Fibroblast of lung (primary cell): ENCODE measurements at regions not wholly inside any gene's neighbourhood (a gene's known extent, or its start where the extent isn't known, plus 50 kb on each side); places are given as distances from the start of the nearest gene placed in this dataset.

Experiments used
- DNase-seq, 2 donors: peaks; one replicate each; pipeline versions ENCODE4 v3.0.0 to v3.0.0-alpha.2; 2010; ENCODE audit warnings: low read depth in 2 of 2
- H2AFZ ChIP-seq: 2 replicates; pipeline ENCODE4 v1.5.1; 2012; ENCODE audit warnings: low read length, control low read depth, inconsistent platforms
- H3K27ac ChIP-seq: 2 replicates; pipeline ENCODE4 v1.5.1; 2011; ENCODE audit warnings: low read length, control low read depth; ENCODE audit not compliant: insufficient read depth
- H3K27me3 ChIP-seq: 2 replicates; pipeline ENCODE4 v1.5.1; 2011; ENCODE audit warnings: mild to moderate bottlenecking, low read length; ENCODE audit not compliant: control insufficient read depth, insufficient read depth
- H3K36me3 ChIP-seq: 2 replicates; pipeline ENCODE4 v1.5.1; 2011; ENCODE audit warnings: low read length; ENCODE audit not compliant: control insufficient read depth, insufficient read depth
- H3K4me1 ChIP-seq: 2 replicates; pipeline ENCODE4 v1.5.1; 2011; ENCODE audit warnings: low read length; ENCODE audit not compliant: control insufficient read depth, insufficient read depth; ENCODE audit errors: extremely low read depth
- H3K4me2 ChIP-seq: 2 replicates; pipeline ENCODE4 v1.5.1; 2011; ENCODE audit warnings: low read length, control low read depth; ENCODE audit not compliant: insufficient read depth; ENCODE audit errors: extremely low read depth
- H3K4me3 ChIP-seq, 4 experiments: fragments of 200-600 bp in 1 of 4; sonication (generic) in 1 of 4; replicated peaks in 1 of 4; 2 replicates each; pipeline ENCODE4 v1.5.1; 2011 to 2016; ENCODE audit warnings: low read length in 4 of 4, low read depth in 3 of 4, mild to moderate bottlenecking in 3 of 4, control low read depth in 2 of 4, inconsistent platforms in 1 of 4, mixed read lengths in 1 of 4; ENCODE audit not compliant: insufficient read depth in 1 of 4; ENCODE audit errors: control extremely low read depth in 1 of 4
- H3K79me2 ChIP-seq: 2 replicates; pipeline ENCODE4 v1.5.1; 2012; ENCODE audit warnings: mild to moderate bottlenecking, low read length, inconsistent platforms; ENCODE audit not compliant: control insufficient read depth, insufficient read depth
- H3K9ac ChIP-seq: 2 replicates; pipeline ENCODE4 v1.5.1; 2011; ENCODE audit warnings: mild to moderate bottlenecking, low read length, control low read depth; ENCODE audit not compliant: insufficient read depth
- H3K9me3 ChIP-seq: 2 replicates; pipeline ENCODE4 v1.5.1; 2012; ENCODE audit warnings: low read depth, low read length; ENCODE audit not compliant: control insufficient read depth, insufficient read depth
- H4K20me1 ChIP-seq: 2 replicates; pipeline ENCODE4 v1.5.1; 2011; ENCODE audit warnings: low read length; ENCODE audit not compliant: control insufficient read depth, insufficient read depth; ENCODE audit errors: extremely low read depth
- EZH2 ChIP-seq: IDR thresholded peaks from 2 replicates; pipeline ENCODE4 v1.5.1; 2012; ENCODE audit warnings: low read length, control low read depth, mild to moderate bottlenecking; ENCODE audit errors: missing control alignments
- TF ChIP-seq, protein P1 (sequence below), 2 donors: IDR thresholded peaks in 1 of 2; conservative IDR thresholded peaks in 1 of 2; 1 replicate in 1 of 2; 2 replicates in 1 of 2; pipeline ENCODE4 v1.5.1; 2011 to 2012; ENCODE audit warnings: low read length in 2 of 2, control low read depth in 1 of 2, inconsistent platforms in 1 of 2, low read depth in 1 of 2, mild to moderate bottlenecking in 1 of 2

DNA sequence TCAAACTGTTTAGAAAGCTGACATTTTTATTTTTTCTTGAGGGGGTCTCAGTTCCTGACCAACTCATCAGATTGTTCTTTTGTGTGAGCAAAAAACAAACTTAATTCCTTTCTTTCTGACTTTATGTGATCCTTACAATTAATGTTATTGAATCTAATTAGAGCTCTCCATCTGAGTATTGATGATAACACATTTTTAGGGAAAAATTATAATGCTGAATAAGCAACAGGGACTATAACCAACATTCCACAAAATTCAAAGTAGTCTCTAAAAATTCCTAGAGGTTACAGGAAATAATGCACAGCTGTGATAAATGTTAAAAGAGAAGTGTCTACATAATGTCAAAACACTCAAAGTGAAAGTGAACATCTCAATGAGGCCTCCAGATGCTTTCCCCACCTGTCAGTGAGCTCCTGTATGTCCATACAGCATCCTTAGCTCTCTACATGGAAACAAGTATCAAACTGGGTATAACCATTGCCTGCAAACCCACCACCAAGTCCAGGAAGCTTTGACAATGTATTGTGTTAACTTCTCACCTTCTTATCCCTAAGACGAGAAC, 786.0 kb upstream of the SLC39A10 start:
- H3K4me3 ChIP-seq, result no peak overlapping the region
- H3K79me2 ChIP-seq, result no peaks in the 10 kb centered on the region
- no peak overlapping the region for H2AFZ ChIP-seq
- H3K27me3 ChIP-seq, result no peaks in the 10 kb centered on the region
- no peak for DNase-seq
- no peak overlapping the region for H3K4me2 ChIP-seq
- TF ChIP-seq, protein P1, sequence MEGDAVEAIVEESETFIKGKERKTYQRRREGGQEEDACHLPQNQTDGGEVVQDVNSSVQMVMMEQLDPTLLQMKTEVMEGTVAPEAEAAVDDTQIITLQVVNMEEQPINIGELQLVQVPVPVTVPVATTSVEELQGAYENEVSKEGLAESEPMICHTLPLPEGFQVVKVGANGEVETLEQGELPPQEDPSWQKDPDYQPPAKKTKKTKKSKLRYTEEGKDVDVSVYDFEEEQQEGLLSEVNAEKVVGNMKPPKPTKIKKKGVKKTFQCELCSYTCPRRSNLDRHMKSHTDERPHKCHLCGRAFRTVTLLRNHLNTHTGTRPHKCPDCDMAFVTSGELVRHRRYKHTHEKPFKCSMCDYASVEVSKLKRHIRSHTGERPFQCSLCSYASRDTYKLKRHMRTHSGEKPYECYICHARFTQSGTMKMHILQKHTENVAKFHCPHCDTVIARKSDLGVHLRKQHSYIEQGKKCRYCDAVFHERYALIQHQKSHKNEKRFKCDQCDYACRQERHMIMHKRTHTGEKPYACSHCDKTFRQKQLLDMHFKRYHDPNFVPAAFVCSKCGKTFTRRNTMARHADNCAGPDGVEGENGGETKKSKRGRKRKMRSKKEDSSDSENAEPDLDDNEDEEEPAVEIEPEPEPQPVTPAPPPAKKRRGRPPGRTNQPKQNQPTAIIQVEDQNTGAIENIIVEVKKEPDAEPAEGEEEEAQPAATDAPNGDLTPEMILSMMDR (conservative IDR thresholded peaks at IDR 0.05 in 1 of 2, IDR thresholded peaks at IDR 0.05 in 1 of 2; ENCODE audit: low read depth in 1 of 2, low read length in 2 of 2), result no peak
- no peak for TF ChIP-seq EZH2
- H4K20me1 ChIP-seq, result no peaks in the 10 kb centered on the region
- H3K4me1 ChIP-seq, result no peaks in the 10 kb centered on the region
- no peak overlapping the region for H3K9ac ChIP-seq
- no peak overlapping the region for H3K27ac ChIP-seq
- no peaks in the 10 kb centered on the region for H3K36me3 ChIP-seq
- no peaks in the 10 kb centered on the region for H3K9me3 ChIP-seq

DNA sequence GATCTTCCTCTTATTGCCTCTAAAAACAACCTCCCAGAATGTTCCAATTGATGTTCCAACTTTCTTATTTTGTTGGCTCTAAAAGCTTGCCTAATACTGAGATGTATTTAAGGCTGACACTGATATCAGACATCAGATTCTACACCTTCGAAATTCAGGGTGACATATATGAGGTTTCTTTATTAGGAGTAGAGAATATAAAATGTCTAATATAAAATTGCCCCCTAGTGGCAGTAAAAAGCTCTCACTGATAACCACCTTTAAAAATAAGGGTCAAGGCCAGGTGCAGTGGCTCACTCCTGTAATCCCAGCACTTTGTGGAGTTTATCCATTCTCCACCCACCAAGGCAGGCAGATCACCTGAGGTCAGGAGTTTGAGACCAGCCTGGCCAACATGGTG, 789.7 kb upstream of the SLC39A10 start:
- Histone ChIP-seq H3K79me2 (no peaks in the 10 kb centered on the region), H3K4me3 (no peak overlapping the region), H4K20me1 (no peaks in the 10 kb centered on the region), H3K27ac (no peak overlapping the region), H3K9ac (no peak overlapping the region), H3K36me3 (no peaks in the 10 kb centered on the region), H2AFZ (no peak overlapping the region), H3K9me3 (no peaks in the 10 kb centered on the region), H3K27me3 (no peaks in the 10 kb centered on the region), H3K4me1 (no peaks in the 10 kb centered on the region), H3K4me2 (no peak overlapping the region)
- peak in 1 of 2 donors; percentile 1 for DNase-seq
- TF ChIP-seq, protein P1 (conservative IDR thresholded peaks at IDR 0.05 in 1 of 2, IDR thresholded peaks at IDR 0.05 in 1 of 2; ENCODE audit: low read depth in 1 of 2, low read length in 2 of 2), result peak; percentile 22 to 42
- TF ChIP-seq EZH2, result no peak

DNA sequence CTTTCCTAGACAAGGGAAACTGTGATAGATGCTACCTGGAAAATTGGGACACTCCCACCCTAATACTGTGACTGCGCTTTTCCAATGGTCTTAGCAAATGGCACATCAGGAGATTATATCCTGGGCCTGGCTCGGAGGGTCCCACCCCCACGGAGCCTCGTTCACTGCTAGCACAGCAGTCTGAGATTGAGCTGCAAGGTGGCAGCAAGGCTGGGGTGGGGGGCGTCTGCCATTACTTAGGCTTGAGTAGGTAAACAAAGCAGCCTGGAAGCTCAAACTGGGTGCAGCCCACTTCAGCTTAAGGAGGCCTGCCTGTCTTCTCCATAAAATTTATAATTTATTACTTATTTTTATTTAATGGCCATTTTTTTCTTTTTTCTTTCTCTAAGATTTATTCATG, 802.1 kb upstream of the SLC39A10 start:
- H3K27me3 ChIP-seq, result no peaks in the 10 kb centered on the region
- H4K20me1 ChIP-seq, result no peaks in the 10 kb centered on the region
- no peak overlapping the region for H3K27ac ChIP-seq
- no peak overlapping the region for H3K4me3 ChIP-seq
- no peak overlapping the region for H3K9ac ChIP-seq
- no peaks in the 10 kb centered on the region for H3K36me3 ChIP-seq
- TF ChIP-seq, protein P1 (conservative IDR thresholded peaks at IDR 0.05 in 1 of 2, IDR thresholded peaks at IDR 0.05 in 1 of 2; ENCODE audit: low read depth in 1 of 2, low read length in 2 of 2), result no peak
- no peak for TF ChIP-seq EZH2
- no peaks in the 10 kb centered on the region for H3K79me2 ChIP-seq
- H3K4me1 ChIP-seq, result no peaks in the 10 kb centered on the region
- H2AFZ ChIP-seq, result no peak overlapping the region
- no peaks in the 10 kb centered on the region for H3K9me3 ChIP-seq
- no peak overlapping the region for H3K4me2 ChIP-seq
- no peak for DNase-seq
